Sigmoid colon (tissue), 4 donors: ENCODE measurements at regions not wholly inside any gene's neighbourhood (a gene's known extent, or its start where the extent isn't known, plus 50 kb on each side); places are given as distances from the start of the nearest gene placed in this dataset.

Experiments
- POLR2AphosphoS5 ChIP-seq, 4 donors: sonication (generic); formaldehyde crosslinking; IDR thresholded peaks; one replicate each; pipeline ENCODE4 v1.6.1; 2017; ENCODE audit warnings: antibody characterized with exemption in 4 of 4
- TF ChIP-seq, protein P1 (sequence below), 4 experiments: fragments of 450-650 bp in 3 of 4; fragments of 200-600 bp in 1 of 4; IDR thresholded peaks; one replicate each; pipeline ENCODE4 v1.5.1; 2016 to 2019; ENCODE audit warnings: antibody characterized with exemption in 4 of 4, mild to moderate bottlenecking in 3 of 4, moderate library complexity in 2 of 4

DNA sequence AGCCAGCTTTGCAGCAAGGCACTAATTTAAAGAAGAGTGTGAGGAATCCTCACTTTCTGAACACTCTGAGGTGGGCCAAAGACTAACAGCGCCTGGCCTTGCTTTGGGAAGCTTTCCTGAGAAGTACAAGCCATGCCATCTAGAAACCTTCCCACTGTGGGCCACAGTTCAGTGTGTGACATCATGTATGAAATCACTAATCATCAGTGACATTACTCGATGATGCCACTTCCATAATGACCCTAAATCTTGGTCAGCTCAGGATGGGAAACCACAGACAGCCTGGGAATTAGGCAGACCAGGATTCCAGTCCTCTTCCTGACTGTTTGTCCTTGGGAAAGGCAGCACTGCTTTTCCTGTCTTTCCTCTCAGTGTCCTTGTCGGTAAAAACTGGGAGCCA is 54.2 kb upstream of the HSPA9 start:
- no peak for TF ChIP-seq POLR2AphosphoS5 (IDR thresholded peaks at IDR 0.05)
- TF ChIP-seq, protein P1, sequence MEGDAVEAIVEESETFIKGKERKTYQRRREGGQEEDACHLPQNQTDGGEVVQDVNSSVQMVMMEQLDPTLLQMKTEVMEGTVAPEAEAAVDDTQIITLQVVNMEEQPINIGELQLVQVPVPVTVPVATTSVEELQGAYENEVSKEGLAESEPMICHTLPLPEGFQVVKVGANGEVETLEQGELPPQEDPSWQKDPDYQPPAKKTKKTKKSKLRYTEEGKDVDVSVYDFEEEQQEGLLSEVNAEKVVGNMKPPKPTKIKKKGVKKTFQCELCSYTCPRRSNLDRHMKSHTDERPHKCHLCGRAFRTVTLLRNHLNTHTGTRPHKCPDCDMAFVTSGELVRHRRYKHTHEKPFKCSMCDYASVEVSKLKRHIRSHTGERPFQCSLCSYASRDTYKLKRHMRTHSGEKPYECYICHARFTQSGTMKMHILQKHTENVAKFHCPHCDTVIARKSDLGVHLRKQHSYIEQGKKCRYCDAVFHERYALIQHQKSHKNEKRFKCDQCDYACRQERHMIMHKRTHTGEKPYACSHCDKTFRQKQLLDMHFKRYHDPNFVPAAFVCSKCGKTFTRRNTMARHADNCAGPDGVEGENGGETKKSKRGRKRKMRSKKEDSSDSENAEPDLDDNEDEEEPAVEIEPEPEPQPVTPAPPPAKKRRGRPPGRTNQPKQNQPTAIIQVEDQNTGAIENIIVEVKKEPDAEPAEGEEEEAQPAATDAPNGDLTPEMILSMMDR (IDR thresholded peaks at IDR 0.05): no peak
